BJ (cell line): ENCODE measurements at regions not wholly inside any gene's neighbourhood (a gene's known extent, or its start where the extent isn't known, plus 50 kb on each side); places are given as distances from the start of the nearest gene placed in this dataset.
"Not testable (repeated sequence)": the region's sequence is repeated elsewhere in the genome, so short reads cannot be mapped to it uniquely, and the experiment has no call there.

Experiments
- CTCF ChIA-PET: fragments of 350-600 bp; formaldehyde crosslinking; extraction: SDS; loops from one replicate; lab custom pipeline; 2021; ENCODE audit warnings: antibody characterized with exemption, inconsistent platforms; lab: Yijun Ruan, JAX
- POLR2A ChIA-PET: fragments of 300-600 bp; sonication (Branson Sonifier 250); formaldehyde crosslinking; extraction: SDS; loops from one replicate; lab custom pipeline; 2021; ENCODE audit warnings: antibody characterized with exemption; lab: Charles Lee
- DNase-seq: peaks from one replicate; pipeline ENCODE4 v3.0.0-alpha.2; 2011; ENCODE audit warnings: low read depth
- H3K27me3 ChIP-seq: 2 replicates; pipeline ENCODE4 v1.6.0; 2011; ENCODE audit warnings: low read length; ENCODE audit not compliant: control insufficient read depth, insufficient read depth
- H3K36me3 ChIP-seq: 2 replicates; pipeline ENCODE4 v1.5.1; 2011; ENCODE audit warnings: low read length; ENCODE audit not compliant: control insufficient read depth, insufficient read depth
- H3K4me3 ChIP-seq: 2 replicates; pipeline ENCODE4 v1.5.1; 2011; ENCODE audit warnings: low read depth, mild to moderate bottlenecking, control low read depth, low read length
- TF ChIP-seq, protein P1 (sequence below): IDR thresholded peaks from 2 replicates; pipeline ENCODE4 v1.5.1; 2011; ENCODE audit warnings: low read depth, mild to moderate bottlenecking, control low read depth, inconsistent platforms, low read length, moderate library complexity; ENCODE audit not compliant: insufficient read depth

GRCh38 chr13:94854688-94855087, 142.3 kb upstream of the SOX21 start:
- CTCF ChIA-PET = no interaction called here
- DNase-seq = no peak
- Histone ChIP-seq H3K27me3 (no peaks in the 10 kb centered on the region), H3K4me3 (no peak overlapping the region), H3K36me3 (no peaks in the 10 kb centered on the region)
- TF ChIP-seq, protein P1, sequence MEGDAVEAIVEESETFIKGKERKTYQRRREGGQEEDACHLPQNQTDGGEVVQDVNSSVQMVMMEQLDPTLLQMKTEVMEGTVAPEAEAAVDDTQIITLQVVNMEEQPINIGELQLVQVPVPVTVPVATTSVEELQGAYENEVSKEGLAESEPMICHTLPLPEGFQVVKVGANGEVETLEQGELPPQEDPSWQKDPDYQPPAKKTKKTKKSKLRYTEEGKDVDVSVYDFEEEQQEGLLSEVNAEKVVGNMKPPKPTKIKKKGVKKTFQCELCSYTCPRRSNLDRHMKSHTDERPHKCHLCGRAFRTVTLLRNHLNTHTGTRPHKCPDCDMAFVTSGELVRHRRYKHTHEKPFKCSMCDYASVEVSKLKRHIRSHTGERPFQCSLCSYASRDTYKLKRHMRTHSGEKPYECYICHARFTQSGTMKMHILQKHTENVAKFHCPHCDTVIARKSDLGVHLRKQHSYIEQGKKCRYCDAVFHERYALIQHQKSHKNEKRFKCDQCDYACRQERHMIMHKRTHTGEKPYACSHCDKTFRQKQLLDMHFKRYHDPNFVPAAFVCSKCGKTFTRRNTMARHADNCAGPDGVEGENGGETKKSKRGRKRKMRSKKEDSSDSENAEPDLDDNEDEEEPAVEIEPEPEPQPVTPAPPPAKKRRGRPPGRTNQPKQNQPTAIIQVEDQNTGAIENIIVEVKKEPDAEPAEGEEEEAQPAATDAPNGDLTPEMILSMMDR = no peak
- POLR2A ChIA-PET = no interaction called here

GRCh38 chr13:94851576-94851975, 139.2 kb upstream of the SOX21 start:
- Histone ChIP-seq H3K4me3 (no peak overlapping the region), H3K27me3 (no peaks in the 10 kb centered on the region), H3K36me3 (no peaks in the 10 kb centered on the region)
- no peak for DNase-seq
- ChIA-PET POLR2A (no interaction called here), CTCF (no interaction called here)
- TF ChIP-seq, protein P1 = no peak

DNA sequence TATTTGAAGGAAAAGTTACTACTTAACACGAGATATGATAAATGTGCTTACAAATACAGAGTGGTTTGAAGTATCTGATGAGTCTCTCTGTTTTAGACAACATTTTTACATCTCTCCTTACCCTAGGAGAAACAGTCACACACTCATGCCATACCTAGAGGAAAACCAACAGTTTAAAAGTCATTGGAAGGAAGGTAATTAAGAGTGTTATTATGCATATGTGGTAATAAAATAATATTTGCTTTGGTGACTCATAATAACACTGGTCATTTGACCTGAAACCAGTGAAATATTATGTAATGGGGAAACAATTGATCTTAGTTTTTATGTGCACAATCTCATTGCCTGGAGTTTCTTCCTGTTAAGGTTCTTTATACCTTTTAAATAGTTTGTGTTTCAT, 136.9 kb upstream of the SOX21 start:
- TF ChIP-seq, protein P1 = no peak
- no peak for DNase-seq
- ChIA-PET CTCF (no interaction called here), POLR2A (no interaction called here)
- Histone ChIP-seq H3K36me3 (no peaks in the 10 kb centered on the region), H3K4me3 (no peak overlapping the region), H3K27me3 (no peaks in the 10 kb centered on the region)

DNA sequence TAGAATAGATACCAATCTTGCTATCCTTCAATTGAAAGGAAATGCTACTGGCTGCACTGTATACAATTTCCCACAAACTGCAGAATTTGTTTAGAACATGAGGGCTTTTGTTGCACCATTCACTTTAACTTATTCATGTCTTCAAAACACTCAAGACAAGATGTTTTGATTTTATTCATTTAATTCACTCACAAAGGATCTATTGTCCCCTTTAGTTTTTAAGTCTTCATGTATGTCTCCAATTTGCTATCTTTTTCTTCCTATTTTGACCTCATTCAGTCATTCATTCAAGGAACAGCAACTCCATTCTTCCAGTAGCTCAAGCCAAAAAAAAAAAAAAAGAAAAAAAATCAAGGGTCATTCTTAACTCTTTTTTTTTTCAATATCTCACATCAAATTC, 130.6 kb upstream of the SOX21 start:
- DNase-seq = no peak
- no peaks in the 10 kb centered on the region for H3K27me3 ChIP-seq
- no peak overlapping the region for H3K4me3 ChIP-seq
- no peaks in the 10 kb centered on the region for H3K36me3 ChIP-seq
- POLR2A ChIA-PET = no interaction called here
- CTCF ChIA-PET = no interaction called here
- TF ChIP-seq, protein P1 = no peak

DNA sequence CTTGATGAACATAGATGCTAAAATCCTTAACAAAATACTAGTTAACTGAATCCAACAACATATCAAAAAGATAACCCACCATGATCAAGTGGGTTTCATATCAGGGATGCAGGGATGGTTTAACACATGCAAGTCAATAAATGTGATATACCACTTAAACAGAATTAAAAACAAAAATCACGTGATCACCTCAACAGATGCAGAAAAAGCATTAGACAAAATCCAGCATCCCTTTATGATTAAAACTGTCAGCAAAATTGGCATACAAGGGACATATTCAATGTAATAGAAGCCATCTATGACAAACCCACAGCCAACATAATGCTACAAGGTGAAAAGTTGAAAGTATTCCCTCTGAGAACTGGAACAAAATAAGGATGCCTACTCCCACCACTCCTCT, 124.7 kb upstream of the SOX21 start:
- POLR2A ChIA-PET, H3K27me3 ChIP-seq, H3K36me3 ChIP-seq, CTCF ChIA-PET, DNase-seq, H3K4me3 ChIP-seq: not testable (repeated sequence)

DNA sequence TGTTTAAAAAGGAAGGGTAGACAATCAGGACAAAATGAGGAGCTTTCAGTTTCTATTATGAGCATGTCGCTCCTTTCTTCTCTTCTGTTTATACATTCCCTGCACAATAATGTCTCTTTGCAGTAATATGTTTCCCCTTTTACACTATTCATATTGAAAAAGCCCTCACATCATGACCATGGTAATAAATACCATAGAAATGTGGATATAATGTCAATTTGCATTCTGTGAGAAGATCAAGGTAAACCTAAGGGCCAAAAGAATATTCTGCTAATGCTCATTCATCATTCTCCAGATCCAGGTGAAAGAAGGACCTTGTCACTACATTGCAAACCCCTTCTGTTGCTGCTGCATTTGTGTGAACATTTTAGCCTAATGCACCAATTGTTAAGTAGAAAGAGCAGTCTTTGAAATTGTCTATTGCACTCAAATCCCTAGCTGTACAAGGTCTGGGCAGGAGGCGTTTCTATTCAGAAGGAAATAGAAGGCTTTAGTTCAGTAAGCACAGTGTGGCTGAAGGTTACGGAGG, 117.6 kb upstream of the SOX21 start:
- POLR2A ChIA-PET = no interaction called here
- Histone ChIP-seq H3K36me3 (no peaks in the 10 kb centered on the region), H3K27me3 (no peaks in the 10 kb centered on the region), H3K4me3 (no peak overlapping the region)
- CTCF ChIA-PET = no interaction called here
- TF ChIP-seq, protein P1 = no peak
- DNase-seq = no peak
